ENCODE measurements at regions not wholly inside any gene's neighbourhood (a gene's known extent, or its start where the extent isn't known, plus 50 kb on each side); places are given as distances from the start of the nearest gene placed in this dataset.

DNA sequence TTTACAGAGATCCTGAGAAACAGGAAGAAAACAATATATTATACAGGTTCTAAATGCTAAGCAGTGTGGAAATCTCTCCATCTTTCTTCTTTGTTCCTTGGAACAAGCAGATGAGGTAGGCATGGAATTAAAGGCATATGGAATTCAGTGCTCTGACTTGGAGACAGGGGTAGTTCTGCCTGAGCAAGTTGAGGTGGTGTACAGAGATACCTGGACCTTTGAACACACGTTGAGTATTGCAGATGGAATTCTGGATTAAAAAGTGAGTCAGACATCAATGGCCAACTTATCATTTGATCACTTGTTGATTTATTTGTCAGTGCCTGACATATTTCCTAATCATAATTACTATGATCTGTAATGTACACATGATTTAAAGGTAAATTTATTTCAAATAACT, 293.9 kb upstream of the IRX4 start:
- no peak for DNase-seq (ENCODE audit: low read depth in 3 of 3, low spot score in 1 of 3)

DNA sequence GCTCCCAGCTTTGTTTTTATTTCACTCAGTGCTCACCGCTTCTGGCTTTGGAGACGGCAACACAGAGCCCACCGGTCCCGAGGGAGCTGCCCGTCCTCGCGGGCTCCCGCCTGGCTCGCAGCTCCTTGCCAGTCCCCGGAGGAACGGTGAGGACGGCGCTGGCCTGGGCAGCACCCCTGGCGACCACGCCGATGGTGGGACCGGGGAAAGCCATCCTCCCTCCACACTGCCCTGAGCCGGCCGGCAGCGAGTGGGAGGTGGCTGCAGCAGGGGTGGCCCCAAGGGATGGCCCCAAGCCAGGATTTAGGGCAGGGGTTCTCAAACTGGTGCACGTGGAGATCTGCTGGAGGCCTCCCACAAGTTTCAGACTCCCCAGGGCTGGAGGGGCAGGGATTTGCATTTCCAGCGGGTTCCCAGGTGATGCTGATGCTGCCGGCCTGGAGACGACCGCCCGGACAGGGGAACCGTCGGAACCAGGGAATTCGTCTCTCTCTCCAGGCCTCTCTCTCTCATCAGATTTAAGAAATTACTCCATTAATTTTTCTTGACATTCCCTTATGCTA, 293.2 kb upstream of the IRX4 start:
- no peak for DNase-seq (ENCODE audit: low read depth in 3 of 3, low spot score in 1 of 3)

- DNase-seq (ENCODE audit: low read depth in 3 of 3, low spot score in 1 of 3) = no peak
These were observed 292.3 kb upstream of the IRX4 start for GRCh38 chr5:2175041-2175440.

DNA sequence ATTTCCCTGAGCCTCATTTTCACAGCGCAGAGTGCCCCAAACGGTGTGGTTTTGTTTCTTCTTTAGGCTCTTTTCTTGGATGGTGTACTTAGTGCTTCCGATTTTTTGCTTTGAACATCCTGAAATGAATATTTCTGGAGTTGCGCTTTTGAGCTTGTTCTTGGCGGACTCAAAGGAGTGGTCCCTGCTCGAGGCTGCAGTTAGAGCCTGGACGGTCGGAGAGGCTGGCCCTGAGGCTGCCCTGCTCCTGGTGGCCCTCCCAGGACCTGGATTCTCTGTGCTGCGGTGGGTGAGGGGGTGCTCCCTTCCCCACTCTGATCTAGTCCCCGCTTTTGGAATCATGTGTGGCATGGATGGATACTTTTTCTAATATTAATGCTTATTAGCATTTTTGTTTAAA, 291.8 kb upstream of the IRX4 start:
- DNase-seq (ENCODE audit: low read depth in 3 of 3, low spot score in 1 of 3) = no peak

DNA sequence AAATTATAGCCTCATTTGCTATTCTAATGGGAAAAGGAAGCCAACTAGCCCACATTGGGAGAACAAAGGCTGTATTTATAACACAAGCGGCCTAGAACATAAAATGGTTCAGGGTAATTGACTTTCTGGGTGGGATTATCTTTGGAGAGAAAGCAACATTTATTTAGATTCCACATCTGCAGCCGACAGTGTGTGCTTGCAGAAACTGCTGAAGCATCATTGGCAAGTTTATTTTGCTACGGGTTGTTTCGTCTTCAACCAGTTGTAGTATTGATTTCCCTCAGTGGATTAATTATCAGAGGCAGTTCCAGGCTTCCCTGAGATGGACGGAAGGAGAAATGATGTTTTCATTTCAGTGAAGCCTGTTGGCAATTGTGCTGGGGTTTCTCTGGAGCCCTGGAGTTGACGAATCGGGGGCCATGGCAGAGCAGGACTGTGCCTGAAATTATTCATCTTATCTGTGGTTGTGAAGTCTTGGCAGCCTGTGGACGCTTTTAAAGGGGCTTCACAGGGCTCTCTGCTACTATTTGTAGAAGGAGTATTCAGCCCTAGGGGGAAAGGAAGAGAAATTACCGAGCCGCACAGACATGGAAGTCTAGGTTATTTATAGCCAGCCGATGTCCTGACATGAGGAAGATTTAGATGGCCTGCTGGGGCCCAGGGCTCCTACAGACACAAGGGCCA, 290.6 kb upstream of the IRX4 start:
- no peak for DNase-seq (ENCODE audit: low read depth in 3 of 3, low spot score in 1 of 3)

- no peak for DNase-seq (ENCODE audit: low read depth in 3 of 3, low spot score in 1 of 3)
These were observed 289.7 kb upstream of the IRX4 start for GRCh38 chr5:2172471-2172870.

DNA sequence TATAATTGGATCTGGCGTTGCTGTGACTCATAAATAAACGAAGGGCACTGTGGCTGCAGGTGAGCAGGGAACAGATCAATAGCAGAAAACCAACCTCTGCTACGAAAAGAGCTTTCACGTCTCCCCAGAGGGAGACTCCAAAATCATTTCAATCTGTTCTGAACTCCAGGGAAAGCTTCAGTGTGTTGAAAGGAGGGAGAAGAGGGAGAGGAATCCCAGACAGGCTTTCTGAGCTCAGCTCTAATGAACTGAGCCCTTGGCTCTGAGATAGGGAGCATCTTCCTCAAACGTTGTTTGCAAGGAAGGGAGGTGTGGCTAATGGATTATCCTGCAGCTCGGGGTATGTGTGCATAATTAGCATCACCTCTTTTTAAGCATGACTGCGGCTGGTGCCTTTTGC, 288.0 kb upstream of the IRX4 start:
- no peak for DNase-seq (ENCODE audit: low read depth in 3 of 3, low spot score in 1 of 3)

DNA sequence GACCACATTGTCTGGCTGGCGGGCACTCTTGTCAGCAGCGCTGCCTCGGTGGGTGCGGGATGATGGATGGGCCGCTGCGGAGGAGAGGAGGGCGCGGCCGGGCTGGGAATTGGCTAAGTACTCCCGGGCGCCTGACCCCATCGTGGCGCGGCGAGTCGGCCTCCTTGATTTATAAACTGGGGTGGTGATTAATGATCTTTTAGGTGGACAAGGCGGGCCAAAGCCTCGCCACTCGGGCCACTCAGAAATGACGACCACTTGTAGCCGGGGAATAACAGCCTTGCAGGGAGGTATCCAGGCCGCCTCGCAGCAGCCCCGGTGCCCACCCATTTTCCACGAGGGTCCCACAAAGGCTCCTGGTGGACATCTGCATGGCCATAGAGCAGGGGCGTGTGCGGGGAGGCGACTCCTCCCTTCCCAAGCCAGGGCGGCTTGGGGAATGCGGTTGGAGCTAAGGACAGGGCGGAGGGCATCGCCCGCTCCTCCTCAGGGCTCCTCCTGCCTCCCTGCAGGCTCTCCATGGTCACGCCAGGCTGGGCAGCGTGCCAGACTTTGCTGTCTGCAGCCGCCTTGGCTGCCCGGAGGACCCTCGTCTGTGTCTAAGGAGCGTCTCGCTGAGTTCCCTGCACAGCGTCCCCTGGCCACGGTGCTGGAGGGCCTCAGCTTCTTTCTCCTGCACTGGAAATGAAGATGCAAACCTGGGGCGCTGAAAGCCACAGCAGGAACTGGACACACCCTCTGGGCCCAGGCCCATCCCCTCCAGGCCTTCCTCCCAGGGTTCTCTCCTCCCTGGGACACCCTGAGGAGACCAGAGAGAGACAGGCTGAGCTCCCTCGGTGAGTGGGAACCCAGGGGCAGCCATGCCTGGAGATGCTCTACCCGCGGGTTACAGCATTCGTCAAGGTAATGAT, 287.4 kb upstream of the IRX4 start:
- DNase-seq (ENCODE audit: low read depth in 3 of 3, low spot score in 1 of 3) = no peak

GRCh38 chr5:2169430-2169808, 286.7 kb upstream of the IRX4 start:
- no peak for DNase-seq (ENCODE audit: low read depth in 3 of 3, low spot score in 1 of 3)

DNA sequence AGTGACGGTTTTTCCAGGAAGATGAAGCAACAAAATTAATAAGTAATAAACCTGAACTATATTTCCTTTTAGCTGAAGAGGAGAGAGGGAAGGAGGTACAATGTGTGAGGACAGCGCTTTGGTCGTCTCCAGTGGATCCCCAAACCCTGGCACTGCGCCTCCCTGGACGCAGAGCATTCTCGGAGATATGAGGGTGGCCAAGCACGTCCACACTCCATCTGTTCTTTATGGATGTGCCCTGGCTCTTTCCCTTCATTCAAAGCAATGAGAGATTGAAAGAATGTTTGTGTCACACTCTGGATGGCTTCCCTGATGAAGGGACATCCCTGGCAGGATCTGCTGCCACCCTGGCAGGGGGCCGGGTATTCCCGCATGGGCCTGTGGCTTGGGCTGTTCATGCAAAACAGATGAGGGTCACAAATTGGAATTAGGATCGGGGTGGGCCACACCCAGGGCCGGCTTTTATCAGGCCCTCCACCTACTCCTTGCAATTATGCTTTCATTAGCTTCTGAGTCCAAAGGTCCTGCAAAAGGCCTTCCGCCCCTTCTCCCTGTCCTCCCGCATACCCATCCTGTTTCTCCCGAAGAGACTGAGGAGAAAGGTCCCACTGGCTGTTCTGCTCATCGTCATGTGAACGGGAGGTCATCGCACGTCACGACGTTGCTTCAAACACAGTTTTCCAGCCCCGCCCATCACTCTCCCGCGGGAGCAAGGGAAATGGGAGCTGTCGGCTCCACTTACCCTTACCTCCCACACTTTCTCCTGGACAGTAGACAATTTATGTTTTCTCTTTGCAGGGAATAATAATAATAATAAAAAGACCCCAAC, 286.1 kb upstream of the IRX4 start:
- DNase-seq (ENCODE audit: low read depth in 3 of 3, low spot score in 1 of 3) = no peak

- no peak for DNase-seq (ENCODE audit: low read depth in 3 of 3, low spot score in 1 of 3)
These were observed 284.9 kb upstream of the IRX4 start for GRCh38 chr5:2167671-2168070.

GRCh38 chr5:2166979-2167377, 284.3 kb upstream of the IRX4 start:
- no peak for DNase-seq (ENCODE audit: low read depth in 3 of 3, low spot score in 1 of 3)

DNA sequence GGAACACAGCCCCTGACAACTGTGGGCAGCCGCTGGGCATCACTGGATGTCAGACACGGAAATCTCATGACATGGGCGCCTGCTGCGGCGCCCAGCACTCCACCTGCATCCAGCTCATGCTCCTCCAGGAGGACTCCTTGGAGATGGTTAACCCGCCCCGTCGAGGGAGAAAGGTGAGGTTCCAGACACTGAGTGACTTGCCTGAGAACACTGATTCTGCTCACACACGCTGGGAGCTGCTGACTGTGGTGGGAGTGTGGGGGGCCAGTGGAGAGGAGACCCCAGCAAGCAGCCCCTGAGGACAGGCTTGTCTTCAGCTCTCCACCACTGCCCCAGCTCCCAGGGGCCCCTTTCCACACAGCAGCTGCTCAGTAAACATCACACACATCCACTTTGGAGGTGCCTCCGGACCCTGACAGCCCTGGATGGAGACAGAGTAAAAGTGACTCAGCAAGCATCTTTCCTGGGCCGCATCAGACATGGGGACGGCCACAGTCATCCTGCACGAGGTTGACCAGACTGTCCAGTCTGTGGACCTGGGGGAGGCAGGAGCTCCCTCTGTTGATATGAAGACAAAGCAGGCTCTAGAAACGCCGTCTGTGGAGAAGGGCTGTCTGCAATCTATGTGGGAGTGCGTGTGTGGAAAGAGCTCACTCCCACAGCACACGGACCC, 283.7 kb upstream of the IRX4 start:
- DNase-seq (ENCODE audit: low read depth in 3 of 3, low spot score in 1 of 3) = no peak

GRCh38 chr5:2165615-2166305, 283.0 kb upstream of the IRX4 start:
- DNase-seq (ENCODE audit: low read depth in 3 of 3, low spot score in 1 of 3) = no peak

GRCh38 chr5:2165203-2165602, 282.5 kb upstream of the IRX4 start:
- no peak for DNase-seq (ENCODE audit: low read depth in 3 of 3, low spot score in 1 of 3)

- no peak for DNase-seq (ENCODE audit: low read depth in 3 of 3, low spot score in 1 of 3)
These were observed 281.9 kb upstream of the IRX4 start for GRCh38 chr5:2164586-2164985.

DNA sequence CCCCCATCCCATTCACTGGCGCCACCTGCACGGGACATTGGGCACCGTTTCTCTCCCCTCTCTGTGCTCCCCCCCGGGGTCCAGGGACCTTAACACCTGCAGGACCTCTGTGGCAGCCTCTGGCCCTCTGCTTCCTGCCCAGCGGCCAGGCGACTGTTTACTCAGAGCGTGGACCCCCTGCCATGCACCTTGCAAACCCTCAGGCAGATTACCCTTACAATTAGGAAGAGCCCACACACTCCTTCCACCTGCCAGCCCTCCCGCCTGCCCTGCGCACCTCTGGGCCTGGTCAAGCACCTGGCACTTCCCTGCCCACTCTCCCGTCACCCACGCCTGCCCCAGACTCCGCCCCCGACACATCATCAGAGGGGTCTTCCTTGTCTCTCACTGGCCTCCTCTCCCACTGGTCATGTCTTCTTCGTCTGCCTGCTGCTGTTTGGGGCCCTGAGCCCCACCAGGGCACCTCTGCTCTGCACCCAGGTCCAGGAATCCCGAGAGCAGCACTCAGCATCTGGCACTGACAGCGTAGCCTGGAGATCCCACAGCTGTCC, 281.3 kb upstream of the IRX4 start:
- no peak for DNase-seq (ENCODE audit: low read depth in 3 of 3, low spot score in 1 of 3)

GRCh38 chr5:2163060-2163856, 280.5 kb upstream of the IRX4 start:
- DNase-seq (ENCODE audit: low read depth in 3 of 3, low spot score in 1 of 3) = no peak

DNA sequence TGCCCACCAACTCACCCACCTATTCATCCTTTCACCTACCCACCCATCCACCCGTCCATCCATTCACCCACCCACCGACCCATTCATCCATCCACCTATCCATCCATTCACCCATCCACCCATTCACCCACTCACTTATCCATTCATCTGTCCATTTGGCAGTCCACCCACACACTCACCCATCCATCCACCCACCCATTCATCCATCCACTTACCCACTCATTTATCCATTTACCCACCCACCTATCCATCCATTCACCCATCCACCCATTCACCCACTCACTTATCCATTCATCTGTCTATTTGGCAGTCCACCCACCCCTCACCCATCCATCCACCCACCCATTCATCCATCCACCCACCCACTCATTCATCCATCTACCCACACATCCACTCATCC, 278.1 kb upstream of the IRX4 start:
- no peak for DNase-seq (ENCODE audit: low read depth in 3 of 3, low spot score in 1 of 3)

Measured in stimulated activated CD4-positive, alpha-beta T cell treated with anti-CD3 and anti-CD28 coated beads, TNF-alpha, amount 100 ng/mL, for 1 hour (primary cell).